RWPE2 (cell line): ENCODE measurements at regions not wholly inside any gene's neighbourhood (a gene's known extent, or its start where the extent isn't known, plus 50 kb on each side); places are given as distances from the start of the nearest gene placed in this dataset.

ENCODE experiments used
- ATAC-seq: fragments of 200-7000 bp; cut with Tn5 transposase; 3 replicates; pipeline ENCODE4 v1.9.1; 2021; ENCODE audit warnings: low read depth
- DNase-seq: peaks from one replicate; pipeline ENCODE4 v3.0.0-alpha.2; 2020; ENCODE audit warnings: low spot score
- H3K27ac ChIP-seq: fragments of 450-650 bp; 2 replicates; pipeline ENCODE4 v1.5.1; 2017; ENCODE audit warnings: mild to moderate bottlenecking; ENCODE audit not compliant: poor library complexity, severe bottlenecking
- H3K27me3 ChIP-seq: fragments of 250-450 bp; sonication (Bioruptor Pico); 2 replicates; pipeline ENCODE4 v1.5.1; 2021; ENCODE audit warnings: mild to moderate bottlenecking, moderate library complexity; ENCODE audit not compliant: insufficient read depth, poor library complexity, severe bottlenecking
- H3K36me3 ChIP-seq: fragments of 250-450 bp; sonication (Bioruptor Pico); 2 replicates; pipeline ENCODE4 v1.5.1; 2020; ENCODE audit warnings: low read depth, mild to moderate bottlenecking, moderate library complexity
- H3K4me1 ChIP-seq: fragments of 250-450 bp; sonication (Bioruptor Pico); 2 replicates; pipeline ENCODE4 v1.5.1; 2021; ENCODE audit warnings: mild to moderate bottlenecking, moderate library complexity; ENCODE audit not compliant: insufficient read depth, poor library complexity, severe bottlenecking
- H3K4me3 ChIP-seq: fragments of 250-450 bp; sonication (Bioruptor Pico); 2 replicates; pipeline ENCODE4 v1.5.1; 2021; ENCODE audit warnings: mild to moderate bottlenecking, moderate library complexity; ENCODE audit not compliant: severe bottlenecking
- H3K9me3 ChIP-seq: fragments of 250-450 bp; sonication (Bioruptor Pico); 2 replicates; pipeline ENCODE4 v1.5.1; 2021; ENCODE audit warnings: mild to moderate bottlenecking, moderate library complexity; ENCODE audit not compliant: severe bottlenecking
- CTCF ChIP-seq: fragments of 450-650 bp; IDR thresholded peaks from one replicate; pipeline ENCODE4 v1.5.1; 2017; ENCODE audit warnings: mild to moderate bottlenecking, moderate library complexity; ENCODE audit not compliant: poor library complexity, severe bottlenecking

DNA sequence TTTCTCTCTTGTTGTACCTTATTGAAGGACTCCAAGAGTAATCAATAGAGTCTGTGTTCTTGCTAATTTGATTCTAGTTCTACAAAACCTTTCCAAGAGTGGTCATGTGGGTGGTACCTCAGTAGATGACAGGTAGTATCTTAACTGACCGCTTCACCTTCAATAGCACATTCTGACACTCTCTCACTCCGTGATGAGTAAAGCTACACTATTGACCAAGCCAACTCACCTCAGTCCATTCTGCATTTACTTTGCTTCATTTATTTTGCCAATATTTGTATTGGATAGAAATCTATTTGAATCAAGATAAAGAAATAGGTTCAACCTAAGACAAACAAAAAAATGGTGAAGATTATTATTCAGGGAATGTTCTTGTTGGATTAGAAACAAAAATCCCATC lies 1869.6 kb upstream of the CELF4 start:
- ATAC-seq (no peak), DNase-seq (no peak)
- Histone ChIP-seq H3K36me3 (no peaks in the 10 kb centered on the region), H3K27me3 (no peaks in the 10 kb centered on the region), H3K4me1 (no peaks in the 10 kb centered on the region), H3K27ac (no peak overlapping the region), H3K4me3 (no peak overlapping the region), H3K9me3 (no peaks in the 10 kb centered on the region)
- TF ChIP-seq CTCF, result no peak

- DNase-seq (no peak), ATAC-seq (no peak)
- no peak overlapping the region for H3K27ac ChIP-seq
- TF ChIP-seq CTCF, result no peak
- peaks cover 3% of the 10 kb centered on the region for H3K9me3 ChIP-seq
- no peak overlapping the region for H3K4me3 ChIP-seq
- H3K4me1 ChIP-seq, result no peaks in the 10 kb centered on the region
- no peaks in the 10 kb centered on the region for H3K36me3 ChIP-seq
- no peaks in the 10 kb centered on the region for H3K27me3 ChIP-seq
These were observed 1868.8 kb upstream of the CELF4 start for GRCh38 chr18:39434223-39434920.

GRCh38 chr18:39425172-39425850 lies 1859.7 kb upstream of the CELF4 start:
- Histone ChIP-seq H3K4me3 (no peak overlapping the region), H3K4me1 (no peaks in the 10 kb centered on the region), H3K36me3 (0 out of 2 replicates have a peak, but pooled peaks cover 4% of the 10 kb centered on the region), H3K27ac (no peak overlapping the region), H3K9me3 (peaks cover 3% of the 10 kb centered on the region), H3K27me3 (no peaks in the 10 kb centered on the region)
- TF ChIP-seq CTCF, result no peak
- ATAC-seq, result no peak
- no peak for DNase-seq

GRCh38 chr18:39424261-39424660 lies 1858.7 kb upstream of the CELF4 start:
- H3K36me3 ChIP-seq, result 0 out of 2 replicates have a peak, but pooled peaks cover 4% of the 10 kb centered on the region
- no peak for TF ChIP-seq CTCF
- DNase-seq (no peak), ATAC-seq (no peak)
- H3K27me3 ChIP-seq, result no peaks in the 10 kb centered on the region
- H3K4me3 ChIP-seq, result no peak overlapping the region
- no peak overlapping the region for H3K27ac ChIP-seq
- no peaks in the 10 kb centered on the region for H3K4me1 ChIP-seq
- no peaks in the 10 kb centered on the region for H3K9me3 ChIP-seq

GRCh38 chr18:39421276-39421675 lies 1855.7 kb upstream of the CELF4 start:
- H3K27ac ChIP-seq, result no peak overlapping the region
- H3K9me3 ChIP-seq, result no peaks in the 10 kb centered on the region
- ATAC-seq, result no peak
- DNase-seq, result no peak
- H3K27me3 ChIP-seq, result no peaks in the 10 kb centered on the region
- H3K4me3 ChIP-seq, result no peak overlapping the region
- H3K4me1 ChIP-seq, result no peaks in the 10 kb centered on the region
- no peak for TF ChIP-seq CTCF
- H3K36me3 ChIP-seq, result no peaks in the 10 kb centered on the region
